Endothelial cell of umbilical vein (primary cell): ENCODE measurements at regions not wholly inside any gene's neighbourhood (a gene's known extent, or its start where the extent isn't known, plus 50 kb on each side); places are given as distances from the start of the nearest gene placed in this dataset.

ENCODE experiments used
- BruUV-seq: library from RNA; stranded (reverse); fragments of 400-500 nt; replicated peaks from 2 replicates; lab custom pipeline; 2021; lab: Mats Ljungman, UMichigan
- CTCF ChIA-PET: fragments of 300-600, 350-600 bp; sonication (Branson Sonifier 250); formaldehyde crosslinking; loops from one replicate; lab custom pipeline; 2021; ENCODE audit warnings: antibody characterized with exemption, inconsistent platforms; lab: Charles Lee
- POLR2A ChIA-PET: fragments of 300-600, 350-600 bp; sonication (Branson Sonifier 250); formaldehyde crosslinking; loops from one replicate; lab custom pipeline; 2021; ENCODE audit warnings: antibody characterized with exemption, inconsistent platforms; lab: Charles Lee
- DNase-seq: peaks from one replicate; pipeline ENCODE4 v3.0.0-alpha.2; 2011; ENCODE audit warnings: low read depth, low spot score
- FAIRE-seq: peaks from 2 replicates; lab custom pipeline; 2011; peaks lifted over from hg19 to GRCh38; lab: Jason Lieb, UNC
- H2AFZ ChIP-seq: 2 replicates; pipeline ENCODE4 v1.6.0; 2012; ENCODE audit warnings: low read depth, low read length, control low read depth, inconsistent platforms
- H3K27ac ChIP-seq: 2 replicates; pipeline ENCODE4 v1.5.1; 2011; ENCODE audit warnings: low read depth, mild to moderate bottlenecking, control low read depth, low read length, moderate library complexity; ENCODE audit not compliant: insufficient read depth
- H3K27me3 ChIP-seq, 2 experiments: 2 replicates each; pipeline versions ENCODE4 v1.6.0 to v1.6.1; 2011; ENCODE audit warnings: low read length in 2 of 2, mixed read lengths in 1 of 2; ENCODE audit not compliant: control insufficient read depth in 2 of 2, insufficient read depth in 2 of 2
- H3K36me3 ChIP-seq, 2 experiments: 2 replicates in 1 of 2; 3 replicates in 1 of 2; pipeline ENCODE4 v1.5.1; 2011; ENCODE audit warnings: low read length in 2 of 2, mild to moderate bottlenecking in 1 of 2, moderate library complexity in 1 of 2; ENCODE audit not compliant: control insufficient read depth in 2 of 2, insufficient read depth in 2 of 2; ENCODE audit errors: extremely low read depth in 1 of 2
- H3K4me1 ChIP-seq: 3 replicates; pipeline ENCODE4 v1.5.1; 2011; ENCODE audit warnings: mild to moderate bottlenecking, low read length; ENCODE audit not compliant: control insufficient read depth, insufficient read depth; ENCODE audit errors: extremely low read depth
- H3K4me2 ChIP-seq: 2 replicates; pipeline ENCODE4 v1.6.1; 2011; ENCODE audit warnings: low read length, control low read depth, mixed read lengths; ENCODE audit not compliant: insufficient read depth
- H3K4me3 ChIP-seq, 3 experiments: fragments of 200-600 bp in 1 of 3; sonication (generic), shearing (Covaris generic) in 1 of 3; replicated peaks in 1 of 3; 2 replicates each; pipeline ENCODE4 v1.5.1; 2011 to 2016; ENCODE audit warnings: control low read depth in 3 of 3, low read length in 3 of 3, mild to moderate bottlenecking in 2 of 3, inconsistent platforms in 1 of 3, low read depth in 1 of 3, moderate library complexity in 1 of 3; ENCODE audit not compliant: insufficient read depth in 1 of 3
- H3K79me2 ChIP-seq: 2 replicates; pipeline ENCODE4 v1.6.0; 2012; ENCODE audit warnings: low read length, inconsistent platforms; ENCODE audit not compliant: control insufficient read depth, insufficient read depth
- H3K9ac ChIP-seq: replicated peaks from 2 replicates; pipeline ENCODE3; 2011; ENCODE audit warnings: low read length, control low read depth; ENCODE audit not compliant: insufficient read depth; ENCODE audit errors: extremely low read depth
- H3K9me1 ChIP-seq: replicated peaks from 3 replicates; pipeline ENCODE4 v1.6.0; 2011; ENCODE audit warnings: mild to moderate bottlenecking, low read length; ENCODE audit not compliant: control insufficient read depth, insufficient read depth; ENCODE audit errors: extremely low read depth
- H3K9me3 ChIP-seq: replicated peaks from 2 replicates; pipeline ENCODE4 v1.5.1; 2012; ENCODE audit warnings: low read length, inconsistent platforms; ENCODE audit not compliant: control insufficient read depth, insufficient read depth
- H4K20me1 ChIP-seq: replicated peaks from 2 replicates; pipeline ENCODE3; 2011; ENCODE audit warnings: mild to moderate bottlenecking, low read length; ENCODE audit not compliant: control insufficient read depth, insufficient read depth; ENCODE audit errors: extremely low read depth
- CTCF ChIP-seq, 2 donors: IDR thresholded peaks; 1 replicate in 1 of 2; 2 replicates in 1 of 2; pipeline ENCODE4 v1.5.1; 2011; ENCODE audit warnings: low read length in 2 of 2, mild to moderate bottlenecking in 2 of 2, moderate library complexity in 2 of 2, control low read depth in 1 of 2, inconsistent platforms in 1 of 2, low read depth in 1 of 2; ENCODE audit not compliant: insufficient read depth in 1 of 2; ENCODE audit errors: extremely low read depth in 1 of 2
- GATA2 ChIP-seq: IDR thresholded peaks from 2 replicates; pipeline ENCODE4 v1.7.0; 2011; ENCODE audit warnings: low read depth, mild to moderate bottlenecking, moderate library complexity, mixed read lengths, low read length; ENCODE audit not compliant: insufficient read length, insufficient read depth
- JUN ChIP-seq: IDR thresholded peaks from 2 replicates; pipeline ENCODE4 v1.6.1; 2011; ENCODE audit warnings: borderline replicate concordance, low read depth; ENCODE audit not compliant: insufficient read length, insufficient read depth
- MYC ChIP-seq: IDR thresholded peaks from one replicate; pipeline ENCODE4 v1.6.1; 2011; ENCODE audit warnings: mild to moderate bottlenecking, low read depth, low read length
- POLR2AphosphoS5 ChIP-seq: IDR thresholded peaks from 2 replicates; pipeline ENCODE4 v1.6.1; 2012; ENCODE audit warnings: low read depth, mild to moderate bottlenecking, control low read depth, low read length, moderate library complexity; ENCODE audit not compliant: insufficient read depth
- dilution Hi-C: fragments of 300-500 bp; cut with MboI; formaldehyde crosslinking; loops from one replicate; pipeline ENCODE4 v1.15.0; 2019; ENCODE audit warnings: low sequenced_read_pairs; ENCODE audit not compliant: extremely low pct_ligation_motif_present
- intact Hi-C: fragments of 100-400 bp; cut with micrococcal nuclease; formaldehyde crosslinking; loops from one replicate; pipeline ENCODE4 v1.10.0; 2022

- no peak for FAIRE-seq
Measured at GRCh38 chr16:64254443-64255367, 867.2 kb downstream of the CDH11 start.

GRCh38 chr16:64253525-64253924 lies 868.3 kb downstream of the CDH11 start:
- intact Hi-C loops, result no loop called here
- no peaks in the 10 kb centered on the region for H3K36me3 ChIP-seq
- no peaks in the 10 kb centered on the region for H3K9me3 ChIP-seq
- dilution Hi-C loops, result no loop called here
- ChIA-PET POLR2A (no interaction called here), CTCF (no interaction called here)
- TF ChIP-seq MYC (no peak), GATA2 (no peak), POLR2AphosphoS5 (no peak), JUN (no peak), CTCF (IDR thresholded peaks at IDR 0.05; ENCODE audit: extremely low read depth in 1 of 2, insufficient read depth in 1 of 2, low read depth in 1 of 2, low read length in 2 of 2) (no peak)
- DNase-seq (no peak), FAIRE-seq (no peak)
- H4K20me1 ChIP-seq, result no peaks in the 10 kb centered on the region
- H3K79me2 ChIP-seq, result no peaks in the 10 kb centered on the region
- no peak overlapping the region for H3K4me2 ChIP-seq
- no peaks in the 10 kb centered on the region for H3K4me1 ChIP-seq
- H2AFZ ChIP-seq, result no peak overlapping the region
- H3K4me3 ChIP-seq, result no peak overlapping the region
- H3K9ac ChIP-seq, result no peak overlapping the region
- no peak overlapping the region for H3K27ac ChIP-seq
- H3K9me1 ChIP-seq, result no peaks in the 10 kb centered on the region
- H3K27me3 ChIP-seq, result no peaks in the 10 kb centered on the region
- BruUV-seq, result no TSS peak

More at GRCh38 chr16:64254443-64255367, 867.2 kb downstream of the CDH11 start:
- Histone ChIP-seq H4K20me1 (no peaks in the 10 kb centered on the region), H3K36me3 (no peaks in the 10 kb centered on the region), H3K4me2 (no peak overlapping the region), H3K9me3 (no peaks in the 10 kb centered on the region), H3K9me1 (no peaks in the 10 kb centered on the region), H3K4me1 (no peaks in the 10 kb centered on the region), H3K9ac (no peak overlapping the region), H3K27me3 (no peaks in the 10 kb centered on the region), H2AFZ (no peak overlapping the region), H3K79me2 (no peaks in the 10 kb centered on the region), H3K4me3 (no peak overlapping the region), H3K27ac (no peak overlapping the region)
- no TSS peak for BruUV-seq
- dilution Hi-C loops (no loop called here), intact Hi-C loops (no loop called here)
- POLR2A ChIA-PET, result no interaction called here
- no peak for DNase-seq
- CTCF ChIA-PET, result no interaction called here
- no peak for TF ChIP-seq MYC
